GM12878 (cell line): ENCODE measurements at regions not wholly inside any gene's neighbourhood (a gene's known extent, or its start where the extent isn't known, plus 50 kb on each side); places are given as distances from the start of the nearest gene placed in this dataset.

ENCODE experiments used
- ATAC-seq: fragments of 200-7000 bp; cut with Tn5 transposase; 3 replicates; pipeline ENCODE4 v1.9.1; 2020; ENCODE audit warnings: mild to moderate bottlenecking, moderate library complexity
- BruUV-seq: library from RNA; stranded (reverse); fragments of 400-500 nt; replicated peaks from 2 replicates; lab custom pipeline; 2021; lab: Mats Ljungman, UMichigan
- CTCF ChIA-PET: fragments of 300-600 bp; sonication (Branson Sonifier 250); formaldehyde crosslinking; extraction: SDS; loops from one replicate; lab custom pipeline; 2021; ENCODE audit warnings: inconsistent platforms; lab: Yijun Ruan, JAX
- POLR2A ChIA-PET: fragments of 350-600 bp; formaldehyde crosslinking; extraction: SDS; loops from one replicate; lab custom pipeline; 2021; ENCODE audit warnings: inconsistent platforms; lab: Charles Lee
- RAD21 ChIA-PET: fragments of 300-600 bp; sonication (Branson Sonifier 250); formaldehyde crosslinking; loops from one replicate; lab custom pipeline; 2023; ENCODE audit warnings: antibody characterized with exemption; ENCODE audit not compliant: unreplicated experiment; lab: Charles Lee
- SMC1A ChIA-PET: fragments of 300-600 bp; sonication (Branson Sonifier 250); formaldehyde crosslinking; loops from one replicate; lab custom pipeline; 2023; ENCODE audit not compliant: unreplicated experiment, uncharacterized antibody; lab: Charles Lee
- DNase-seq: peaks from one replicate; pipeline ENCODE4 v3.0.0-alpha.2; 2011; ENCODE audit warnings: low read depth, low spot score
- FAIRE-seq: peaks from 3 replicates; lab custom pipeline; 2011; peaks lifted over from hg19 to GRCh38; lab: Jason Lieb, UNC
- H2AFZ ChIP-seq: 2 replicates; pipeline ENCODE4 v1.6.0; 2011; ENCODE audit warnings: low read depth, low read length, control low read depth; ENCODE audit not compliant: control insufficient read depth
- H3K27ac ChIP-seq: 2 replicates; pipeline ENCODE4 v1.5.1; 2011; ENCODE audit warnings: control low read depth; ENCODE audit not compliant: control insufficient read depth, insufficient read depth
- H3K27me3 ChIP-seq, 2 experiments: replicated peaks in 1 of 2; 2 replicates each; pipeline versions ENCODE4 v1.6.0 to v1.6.1; 2011; ENCODE audit warnings: low read length in 1 of 2; ENCODE audit not compliant: control insufficient read depth in 2 of 2, insufficient read depth in 2 of 2
- H3K36me3 ChIP-seq, 2 experiments: 2 replicates each; pipeline ENCODE4 v1.5.1; 2011; ENCODE audit warnings: low read length in 1 of 2; ENCODE audit not compliant: control insufficient read depth in 2 of 2, insufficient read depth in 2 of 2
- H3K4me1 ChIP-seq: 2 replicates; pipeline ENCODE4 v1.6.1; 2011; ENCODE audit warnings: mild to moderate bottlenecking, low read length, moderate library complexity, mixed read lengths; ENCODE audit not compliant: control insufficient read depth, insufficient read depth
- H3K4me2 ChIP-seq: 2 replicates; pipeline ENCODE4 v1.6.0; 2011; ENCODE audit warnings: control low read depth; ENCODE audit not compliant: control insufficient read depth, insufficient read depth
- H3K4me3 ChIP-seq: fragments of 200-600 bp; sonication (generic); 2 replicates; pipeline ENCODE4 v1.5.1; 2016
- H3K79me2 ChIP-seq: 2 replicates; pipeline ENCODE4 v1.6.0; 2011; ENCODE audit warnings: low read length; ENCODE audit not compliant: control insufficient read depth, insufficient read depth
- H3K9ac ChIP-seq: 2 replicates; pipeline ENCODE4 v1.8.0; 2011; ENCODE audit warnings: low read length, control low read depth, mixed read lengths; ENCODE audit not compliant: control insufficient read depth, insufficient read depth
- H3K9me3 ChIP-seq: replicated peaks from 3 replicates; pipeline ENCODE4 v1.5.1; 2011; ENCODE audit warnings: mild to moderate bottlenecking, low read length; ENCODE audit not compliant: control insufficient read depth, insufficient read depth
- H4K20me1 ChIP-seq: 2 replicates; pipeline ENCODE4 v1.6.0; 2011; ENCODE audit not compliant: control insufficient read depth, insufficient read depth
- ATF7 ChIP-seq: fragments of 450-650 bp; IDR thresholded peaks from 2 replicates; pipeline ENCODE4 v1.6.1; 2016; ENCODE audit warnings: low read depth, mild to moderate bottlenecking
- CHD1 ChIP-seq: IDR thresholded peaks from 2 replicates; pipeline ENCODE4 v1.6.1; 2012; ENCODE audit warnings: low read depth, low read length, improper control_type of control experiment
- CREM ChIP-seq: IDR thresholded peaks from 2 replicates; pipeline ENCODE4 v1.6.1; 2014; ENCODE audit warnings: antibody characterized with exemption, low read depth
- NFYA ChIP-seq: IDR thresholded peaks from 2 replicates; pipeline ENCODE4 v1.6.1; 2011; ENCODE audit warnings: low read depth, mild to moderate bottlenecking, low read length, improper control_type of control experiment, borderline replicate concordance
- SIN3A ChIP-seq: IDR thresholded peaks from 2 replicates; pipeline ENCODE4 v1.6.1; 2012; ENCODE audit warnings: low read depth, low read length, improper control_type of control experiment
- TAF1 ChIP-seq: IDR thresholded peaks from 2 replicates; pipeline ENCODE4 v1.6.1; 2011; ENCODE audit warnings: mild to moderate bottlenecking, low read depth, low read length, borderline replicate concordance
- WGBS: methylation state at CpG from one replicate; pipeline ENCODE4 v1.1.6; 2016; ENCODE audit warnings: low lambda C conversion rate; ENCODE audit not compliant: insufficient replicate concordance, insufficient coverage; ENCODE audit errors: missing lambda C conversion rate; 5-methylcytosine and 5-hydroxymethylcytosine counted together
- in situ Hi-C: fragments of 300-500 bp; cut with MboI; formaldehyde crosslinking; loops from 9 replicates; pipeline ENCODE4 v1.14.3; 2018; ENCODE audit warnings: mixed read lengths
- intact Hi-C: fragments of 100-400 bp; cut with micrococcal nuclease; formaldehyde crosslinking; loops from one replicate; pipeline ENCODE4 v1.14.2; 2022; ENCODE audit not compliant: unreplicated experiment

GRCh38 chr22:26827611-26828010 lies 170.2 kb downstream of the MIAT start:
- Histone ChIP-seq H3K9ac (no peak overlapping the region), H3K9me3 (no peaks in the 10 kb centered on the region), H4K20me1 (no peaks in the 10 kb centered on the region), H3K27me3 (no peaks in the 10 kb centered on the region), H2AFZ (no peak overlapping the region), H3K4me2 (no peak overlapping the region), H3K4me1 (no peaks in the 10 kb centered on the region), H3K36me3 (no peaks in the 10 kb centered on the region), H3K4me3 (no peak overlapping the region), H3K27ac (no peak overlapping the region), H3K79me2 (no peaks in the 10 kb centered on the region)
- BruUV-seq = no TSS peak
- in situ Hi-C loops = no loop called here
- intact Hi-C loops = no loop called here
- ChIA-PET RAD21 (no interaction called here), SMC1A (interaction anchor here (0.6 kb wide), 1 partner anchor 1716 kb away, joined by 3 read pairs; no protein-coding TSS in a partner anchor), POLR2A (no interaction called here), CTCF (no interaction called here)
- no peak for ATAC-seq
- FAIRE-seq = no peak
- 11% methylated on average over 4 of the region's 4 CpGs for WGBS
- no peak for DNase-seq
- TF ChIP-seq CHD1 = no peak
- no peak for TF ChIP-seq NFYA

GRCh38 chr22:26828311-26828710 lies 170.9 kb downstream of the MIAT start:
- no peaks in the 10 kb centered on the region for H3K79me2 ChIP-seq
- TF ChIP-seq SIN3A (no peak), CREM (0 out of 2 replicates have a peak, but pooled peaks have one; percentile 25), TAF1 (no peak), ATF7 (0 out of 2 replicates have a peak, but pooled peaks have one; percentile 16)
- TF ChIP-seq, all 136 proteins: peak for 2
- no peaks in the 10 kb centered on the region for H3K4me1 ChIP-seq
- no peak for DNase-seq
- RAD21 ChIA-PET = no interaction called here
- FAIRE-seq = no peak
- H2AFZ ChIP-seq = peak overlapping the region; percentile 18; the same call in 1 of the 2 replicates
- H3K4me2 ChIP-seq = 0 out of 2 replicates have a peak overlapping the region, but pooled peaks have one; percentile 29
- no peak overlapping the region for H3K27ac ChIP-seq
- no peaks in the 10 kb centered on the region for H3K9me3 ChIP-seq
- no peaks in the 10 kb centered on the region for H3K36me3 ChIP-seq
- no peak overlapping the region for H3K9ac ChIP-seq
- no peaks in the 10 kb centered on the region for H4K20me1 ChIP-seq
- 19% methylated on average over 3 of the region's 3 CpGs for WGBS
- ATAC-seq = peak; percentile 72
- no peaks in the 10 kb centered on the region for H3K27me3 ChIP-seq
- POLR2A ChIA-PET = no interaction called here
- no peak overlapping the region for H3K4me3 ChIP-seq
- in situ Hi-C loops (no loop called here), intact Hi-C loops (no loop called here)
- CTCF ChIA-PET = interaction anchor here (0.9 kb wide), 1 partner anchor 19 kb away, joined by 3 read pairs; no protein-coding TSS in a partner anchor
- BruUV-seq = no TSS peak
- SMC1A ChIA-PET = interaction anchor here (0.6 kb wide), 1 partner anchor 1716 kb away, joined by 3 read pairs; no protein-coding TSS in a partner anchor
